SH-SY5Y (cell line): ENCODE measurements at regions not wholly inside any gene's neighbourhood (a gene's known extent, or its start where the extent isn't known, plus 50 kb on each side); places are given as distances from the start of the nearest gene placed in this dataset.

Experiments
- GATA2 ChIP-seq: IDR thresholded peaks from 2 replicates; pipeline ENCODE4 v1.6.1; 2011; ENCODE audit warnings: mild to moderate bottlenecking, low read depth, low read length
- GATA3 ChIP-seq: IDR thresholded peaks from 2 replicates; pipeline ENCODE4 v1.6.1; 2011; ENCODE audit warnings: low read depth, mild to moderate bottlenecking, low read length, moderate library complexity

GRCh38 chrX:129043138-129043537, 480.2 kb downstream of the SMARCA1 start:
- TF ChIP-seq GATA2 (no peak), GATA3 (no peak)

GRCh38 chrX:129041319-129041718, 482.0 kb downstream of the SMARCA1 start:
- no peak for TF ChIP-seq GATA2

- TF ChIP-seq GATA3 (no peak), GATA2 (no peak)
Measured at GRCh38 chrX:129040124-129040523, 483.2 kb downstream of the SMARCA1 start.

GRCh38 chrX:129039176-129039575, 484.1 kb downstream of the SMARCA1 start:
- TF ChIP-seq GATA3 (no peak), GATA2 (no peak)

- no peak for TF ChIP-seq GATA2
- no peak for TF ChIP-seq GATA3
Measured at GRCh38 chrX:129037389-129037788, 485.9 kb downstream of the SMARCA1 start.

- no peak for TF ChIP-seq GATA2
- no peak for TF ChIP-seq GATA3
Measured at GRCh38 chrX:129035180-129035579, 488.1 kb downstream of the SMARCA1 start.

GRCh38 chrX:129034196-129034595, 489.1 kb downstream of the SMARCA1 start:
- no peak for TF ChIP-seq GATA2
- no peak for TF ChIP-seq GATA3

GRCh38 chrX:129026202-129026601, 497.1 kb downstream of the SMARCA1 start:
- no peak for TF ChIP-seq GATA2
- no peak for TF ChIP-seq GATA3

GRCh38 chrX:129025376-129025775, 497.9 kb downstream of the SMARCA1 start:
- TF ChIP-seq GATA3 (no peak), GATA2 (no peak)

GRCh38 chrX:129019412-129019811, 503.9 kb downstream of the SMARCA1 start:
- no peak for TF ChIP-seq GATA3
- TF ChIP-seq GATA2 = no peak

- TF ChIP-seq GATA3 (no peak), GATA2 (no peak)
Measured at GRCh38 chrX:129015381-129015780, 507.9 kb downstream of the SMARCA1 start.

- TF ChIP-seq GATA2 (no peak), GATA3 (no peak)
Measured at GRCh38 chrX:129013574-129013973, 509.7 kb downstream of the SMARCA1 start.

- TF ChIP-seq GATA3 (no peak), GATA2 (no peak)
Measured at GRCh38 chrX:129007631-129008030, 515.7 kb downstream of the SMARCA1 start.

- TF ChIP-seq GATA2 = no peak
- no peak for TF ChIP-seq GATA3
Measured at GRCh38 chrX:129006491-129006890, 516.8 kb downstream of the SMARCA1 start.

GRCh38 chrX:129000797-129001196, 522.5 kb downstream of the SMARCA1 start:
- TF ChIP-seq GATA2 (no peak), GATA3 (no peak)

- TF ChIP-seq GATA3 = no peak
- TF ChIP-seq GATA2 = no peak
Measured at GRCh38 chrX:129000018-129000417, 523.3 kb downstream of the SMARCA1 start.
